ENCODE measurements at regions not wholly inside any gene's neighbourhood (a gene's known extent, or its start where the extent isn't known, plus 50 kb on each side); places are given as distances from the start of the nearest gene placed in this dataset.

GRCh38 chr12:127280393-127281275 lies 986.3 kb upstream of the TMEM132C start:
- Histone ChIP-seq H3K4me1 (replicated peaks in 1 of 2) (no peaks in the 10 kb centered on the region), H3K27me3 (peaks cover 7% of the 10 kb centered on the region), H3K27ac (no peak overlapping the region), H3K36me3 (replicated peaks in 1 of 2) (no peaks in the 10 kb centered on the region), H3K4me3 (no peak overlapping the region), H3K9me3 (replicated peaks in 1 of 3) (no peaks in the 10 kb centered on the region)
- peak; percentile 43 to 68 (median 58) for DNase-seq
- TF ChIP-seq POLR2A (IDR thresholded peaks at IDR 0.05) (no peak), CTCF (IDR thresholded peaks at IDR 0.05) (peak; percentile 69 to 95 (median 79))
- WGBS, 4 donors: 15 to 28% (median 17%) methylated on average over 23 to 43 of the region's 43 CpGs
- intact Hi-C loops (cut with DNase I): loop anchor here in 1 of 2 donors (10.0 kb wide), 2 partner anchors 404 to 784 kb away; no protein-coding TSS in a partner anchor

GRCh38 chr12:127282786-127283565 lies 984.0 kb upstream of the TMEM132C start:
- no peak overlapping the region for H3K27ac ChIP-seq
- H3K9me3 ChIP-seq (replicated peaks in 1 of 3): no peaks in the 10 kb centered on the region
- no peak overlapping the region for H3K4me3 ChIP-seq
- TF ChIP-seq CTCF (IDR thresholded peaks at IDR 0.05): no peak
- TF ChIP-seq POLR2A (IDR thresholded peaks at IDR 0.05): no peak
- H3K36me3 ChIP-seq (replicated peaks in 1 of 2): no peaks in the 10 kb centered on the region
- H3K27me3 ChIP-seq: peaks cover 7% of the 10 kb centered on the region
- no peaks in the 10 kb centered on the region for H3K4me1 ChIP-seq (replicated peaks in 1 of 2)
- 77 to 84% (median 81%) methylated on average over 7 of the region's 7 CpGs for WGBS, 4 donors
- DNase-seq: no peak
- intact Hi-C loops (cut with DNase I): loop anchor here in 1 of 2 donors (10.0 kb wide), 2 partner anchors 402 to 782 kb away; no protein-coding TSS in a partner anchor

- H3K27ac ChIP-seq: no peak overlapping the region
- no peak for DNase-seq
- no peaks in the 10 kb centered on the region for H3K4me1 ChIP-seq (replicated peaks in 1 of 2)
- peaks cover 7% of the 10 kb centered on the region for H3K27me3 ChIP-seq
- 78 to 82% (median 80%) methylated on average over 6 of the region's 6 CpGs for WGBS, 4 donors
- intact Hi-C loops (cut with DNase I): loop anchor here in 1 of 2 donors (10.0 kb wide), 2 partner anchors 401 to 781 kb away; no protein-coding TSS in a partner anchor
- no peak for TF ChIP-seq POLR2A (IDR thresholded peaks at IDR 0.05)
- TF ChIP-seq CTCF (IDR thresholded peaks at IDR 0.05): no peak
- no peak overlapping the region for H3K4me3 ChIP-seq
- H3K36me3 ChIP-seq (replicated peaks in 1 of 2): no peaks in the 10 kb centered on the region
- H3K9me3 ChIP-seq (replicated peaks in 1 of 3): no peaks in the 10 kb centered on the region
Measured at GRCh38 chr12:127284021-127284420, 982.9 kb upstream of the TMEM132C start.

DNA sequence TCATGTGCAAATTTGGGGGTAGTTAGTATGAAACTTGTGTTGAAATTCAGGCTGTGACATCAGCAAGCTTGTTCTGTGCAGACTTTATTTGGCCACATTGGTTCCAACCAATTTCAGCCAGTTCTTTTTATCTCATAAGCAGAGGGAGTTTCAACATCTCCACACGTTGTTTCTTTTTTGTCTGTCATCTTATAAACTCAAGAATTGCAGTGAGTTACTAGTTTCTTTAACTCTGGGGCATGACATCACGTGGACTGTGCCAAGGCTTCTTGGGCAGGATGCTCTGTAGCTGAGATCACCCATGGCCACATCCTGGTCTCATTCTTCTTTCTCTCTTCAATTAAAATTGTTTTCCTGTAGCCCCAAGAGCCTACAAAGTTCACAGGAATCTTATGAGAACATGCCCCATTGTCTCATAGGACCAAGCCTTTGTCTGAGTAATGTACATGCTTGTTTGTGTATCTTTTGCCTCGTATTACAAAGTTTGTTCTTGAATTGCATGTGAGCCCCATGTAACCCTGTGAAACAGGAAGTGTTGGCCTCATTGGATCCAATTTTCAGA lies 982.0 kb upstream of the TMEM132C start:
- Histone ChIP-seq H3K4me1 (replicated peaks in 1 of 2) (no peaks in the 10 kb centered on the region), H3K9me3 (replicated peaks in 1 of 3) (no peaks in the 10 kb centered on the region), H3K27ac (no peak overlapping the region), H3K4me3 (no peak overlapping the region), H3K36me3 (replicated peaks in 1 of 2) (no peaks in the 10 kb centered on the region), H3K27me3 (peaks cover 7% of the 10 kb centered on the region)
- intact Hi-C loops (cut with DNase I): loop anchor here in 1 of 2 donors (10.0 kb wide), 2 partner anchors 400 to 780 kb away; no protein-coding TSS in a partner anchor
- no peak for DNase-seq
- WGBS, 4 donors: 53 to 57% (median 55%) methylated on average over 3 of the region's 3 CpGs
- no peak for TF ChIP-seq POLR2A (IDR thresholded peaks at IDR 0.05)

Measured in adrenal gland (tissue), 9 donors.